ENCODE measurements at regions not wholly inside any gene's neighbourhood (a gene's known extent, or its start where the extent isn't known, plus 50 kb on each side); places are given as distances from the start of the nearest gene placed in this dataset.

DNA sequence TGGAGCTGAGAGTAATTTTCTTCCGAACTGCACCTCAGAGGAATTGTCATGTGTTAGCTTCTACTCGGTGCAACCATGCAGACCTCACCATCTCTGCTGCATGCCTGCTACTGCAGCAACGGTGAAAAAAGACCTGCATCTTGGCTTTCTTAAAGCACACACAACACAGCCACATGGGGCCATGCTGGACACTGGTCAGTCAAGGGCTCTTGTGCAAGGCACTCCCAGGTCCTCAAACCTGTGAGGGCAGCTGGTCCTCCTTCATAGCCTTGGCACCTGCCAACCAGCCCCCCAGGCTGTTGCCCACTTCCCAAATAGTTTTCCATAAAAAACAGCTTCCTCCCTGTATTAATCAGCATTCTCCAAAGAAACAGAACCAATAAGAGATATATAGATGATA, 113.5 kb upstream of the TEX51 start:
- Histone ChIP-seq H3K4me3 (ENCODE audit: insufficient read depth, low read length) (no peak overlapping the region), H3K4me1 (ENCODE audit: insufficient read depth, low read length) (no peaks in the 10 kb centered on the region), H4K20me1 (ENCODE audit: insufficient read depth, low read length) (no peaks in the 10 kb centered on the region), H3K36me3 (ENCODE audit: insufficient read depth, low read length) (no peaks in the 10 kb centered on the region), H3K4me2 (ENCODE audit: insufficient read depth, low read length) (no peak overlapping the region), H3K27ac (ENCODE audit: low read depth, low read length) (no peak overlapping the region), H3K27me3 (ENCODE audit: insufficient read depth, low read length) (no peaks in the 10 kb centered on the region), H3K9me3 (ENCODE audit: low read depth, low read length) (no peaks in the 10 kb centered on the region), H2AFZ (ENCODE audit: low read length) (no peak overlapping the region), H3K79me2 (ENCODE audit: insufficient read depth, low read length) (no peaks in the 10 kb centered on the region)
- TF ChIP-seq, protein P1, sequence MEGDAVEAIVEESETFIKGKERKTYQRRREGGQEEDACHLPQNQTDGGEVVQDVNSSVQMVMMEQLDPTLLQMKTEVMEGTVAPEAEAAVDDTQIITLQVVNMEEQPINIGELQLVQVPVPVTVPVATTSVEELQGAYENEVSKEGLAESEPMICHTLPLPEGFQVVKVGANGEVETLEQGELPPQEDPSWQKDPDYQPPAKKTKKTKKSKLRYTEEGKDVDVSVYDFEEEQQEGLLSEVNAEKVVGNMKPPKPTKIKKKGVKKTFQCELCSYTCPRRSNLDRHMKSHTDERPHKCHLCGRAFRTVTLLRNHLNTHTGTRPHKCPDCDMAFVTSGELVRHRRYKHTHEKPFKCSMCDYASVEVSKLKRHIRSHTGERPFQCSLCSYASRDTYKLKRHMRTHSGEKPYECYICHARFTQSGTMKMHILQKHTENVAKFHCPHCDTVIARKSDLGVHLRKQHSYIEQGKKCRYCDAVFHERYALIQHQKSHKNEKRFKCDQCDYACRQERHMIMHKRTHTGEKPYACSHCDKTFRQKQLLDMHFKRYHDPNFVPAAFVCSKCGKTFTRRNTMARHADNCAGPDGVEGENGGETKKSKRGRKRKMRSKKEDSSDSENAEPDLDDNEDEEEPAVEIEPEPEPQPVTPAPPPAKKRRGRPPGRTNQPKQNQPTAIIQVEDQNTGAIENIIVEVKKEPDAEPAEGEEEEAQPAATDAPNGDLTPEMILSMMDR (IDR thresholded peaks at IDR 0.05; ENCODE audit: extremely low read depth, low read depth, low read length) = no peak
- DNase-seq (ENCODE audit: insufficient read length, low spot score, missing footprints) = no peak

DNA sequence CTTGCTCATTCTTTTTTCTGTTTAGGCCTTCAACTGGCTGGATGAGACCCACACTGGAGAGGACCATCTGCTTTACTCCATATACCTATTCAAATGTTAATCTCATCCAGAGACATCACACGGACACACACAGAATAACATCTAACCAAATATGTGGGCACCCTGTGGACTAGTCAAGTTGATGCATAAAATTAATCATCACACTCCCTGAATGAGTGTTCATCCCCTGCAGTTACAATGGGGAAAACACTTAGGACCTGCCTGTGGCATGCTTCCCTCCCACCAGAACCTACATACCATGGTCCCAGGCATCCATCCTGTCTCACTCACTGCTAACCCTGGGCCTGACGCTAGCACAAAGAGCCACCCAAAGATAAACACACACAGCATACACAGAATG, 112.8 kb upstream of the TEX51 start:
- H2AFZ ChIP-seq (ENCODE audit: low read length) = no peak overlapping the region
- H3K4me2 ChIP-seq (ENCODE audit: insufficient read depth, low read length) = no peak overlapping the region
- H3K4me1 ChIP-seq (ENCODE audit: insufficient read depth, low read length) = no peaks in the 10 kb centered on the region
- no peaks in the 10 kb centered on the region for H4K20me1 ChIP-seq (ENCODE audit: insufficient read depth, low read length)
- H3K27ac ChIP-seq (ENCODE audit: low read depth, low read length) = no peak overlapping the region
- no peaks in the 10 kb centered on the region for H3K9me3 ChIP-seq (ENCODE audit: low read depth, low read length)
- no peak for DNase-seq (ENCODE audit: insufficient read length, low spot score, missing footprints)
- no peaks in the 10 kb centered on the region for H3K79me2 ChIP-seq (ENCODE audit: insufficient read depth, low read length)
- no peak overlapping the region for H3K4me3 ChIP-seq (ENCODE audit: insufficient read depth, low read length)
- TF ChIP-seq, protein P1 (IDR thresholded peaks at IDR 0.05; ENCODE audit: extremely low read depth, low read depth, low read length) = no peak
- H3K27me3 ChIP-seq (ENCODE audit: insufficient read depth, low read length) = no peaks in the 10 kb centered on the region
- no peaks in the 10 kb centered on the region for H3K36me3 ChIP-seq (ENCODE audit: insufficient read depth, low read length)

DNA sequence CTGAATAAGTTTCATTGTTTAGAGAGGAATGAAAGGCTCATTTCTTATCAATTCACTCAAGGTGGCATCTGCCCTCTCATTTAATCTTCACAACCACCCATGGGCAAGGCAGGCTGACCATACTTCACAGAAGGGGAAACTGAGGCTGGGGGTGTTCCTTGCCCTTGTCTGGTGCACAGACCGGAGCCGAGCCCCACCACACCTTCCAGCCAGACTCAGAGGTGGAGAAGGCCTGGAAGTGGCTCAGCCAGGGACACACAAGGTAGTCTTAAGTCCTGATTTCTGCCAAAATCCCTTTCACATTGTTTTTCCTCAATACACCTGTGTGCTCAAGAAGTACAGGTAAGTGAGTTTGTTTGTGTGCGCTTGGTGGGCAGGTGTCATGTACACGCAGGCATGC, 111.9 kb upstream of the TEX51 start:
- no peak overlapping the region for H3K4me3 ChIP-seq (ENCODE audit: insufficient read depth, low read length)
- no peak overlapping the region for H2AFZ ChIP-seq (ENCODE audit: low read length)
- TF ChIP-seq, protein P1 (IDR thresholded peaks at IDR 0.05; ENCODE audit: extremely low read depth, low read depth, low read length) = no peak
- no peak overlapping the region for H3K27ac ChIP-seq (ENCODE audit: low read depth, low read length)
- no peaks in the 10 kb centered on the region for H3K27me3 ChIP-seq (ENCODE audit: insufficient read depth, low read length)
- no peaks in the 10 kb centered on the region for H4K20me1 ChIP-seq (ENCODE audit: insufficient read depth, low read length)
- no peaks in the 10 kb centered on the region for H3K9me3 ChIP-seq (ENCODE audit: low read depth, low read length)
- no peaks in the 10 kb centered on the region for H3K36me3 ChIP-seq (ENCODE audit: insufficient read depth, low read length)
- no peaks in the 10 kb centered on the region for H3K79me2 ChIP-seq (ENCODE audit: insufficient read depth, low read length)
- no peaks in the 10 kb centered on the region for H3K4me1 ChIP-seq (ENCODE audit: insufficient read depth, low read length)
- no peak for DNase-seq (ENCODE audit: insufficient read length, low spot score, missing footprints)
- no peak overlapping the region for H3K4me2 ChIP-seq (ENCODE audit: insufficient read depth, low read length)

DNA sequence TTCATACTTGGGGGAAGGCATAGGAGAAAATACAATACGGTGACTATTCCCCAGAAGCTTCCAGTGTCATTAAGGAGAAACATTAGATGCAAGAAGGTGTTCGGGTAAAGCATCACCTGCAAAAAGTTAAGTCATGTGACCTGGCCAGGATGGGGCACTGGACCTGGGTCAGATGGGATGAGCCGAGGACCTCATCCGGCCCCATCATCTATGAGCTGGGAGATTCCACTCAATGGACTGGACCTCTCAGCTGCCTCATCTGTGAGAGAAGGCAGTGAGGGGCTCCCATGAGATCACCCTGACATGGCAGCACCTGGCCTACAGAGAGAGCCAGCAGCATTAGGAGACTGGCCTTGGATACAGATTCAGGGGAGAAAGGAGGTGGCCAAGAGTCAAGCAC, 111.4 kb upstream of the TEX51 start:
- Histone ChIP-seq H4K20me1 (ENCODE audit: insufficient read depth, low read length) (no peaks in the 10 kb centered on the region), H3K36me3 (ENCODE audit: insufficient read depth, low read length) (no peaks in the 10 kb centered on the region), H3K4me2 (ENCODE audit: insufficient read depth, low read length) (no peak overlapping the region), H3K4me3 (ENCODE audit: insufficient read depth, low read length) (no peak overlapping the region), H2AFZ (ENCODE audit: low read length) (no peak overlapping the region), H3K79me2 (ENCODE audit: insufficient read depth, low read length) (no peaks in the 10 kb centered on the region), H3K4me1 (ENCODE audit: insufficient read depth, low read length) (no peaks in the 10 kb centered on the region), H3K9me3 (ENCODE audit: low read depth, low read length) (no peaks in the 10 kb centered on the region), H3K27me3 (ENCODE audit: insufficient read depth, low read length) (no peaks in the 10 kb centered on the region), H3K27ac (ENCODE audit: low read depth, low read length) (no peak overlapping the region)
- no peak for DNase-seq (ENCODE audit: insufficient read length, low spot score, missing footprints)
- TF ChIP-seq, protein P1 (IDR thresholded peaks at IDR 0.05; ENCODE audit: extremely low read depth, low read depth, low read length) = no peak

Data from osteoblast (primary cell).